ENCODE measurements at regions not wholly inside any gene's neighbourhood (a gene's known extent, or its start where the extent isn't known, plus 50 kb on each side); places are given as distances from the start of the nearest gene placed in this dataset.

DNA sequence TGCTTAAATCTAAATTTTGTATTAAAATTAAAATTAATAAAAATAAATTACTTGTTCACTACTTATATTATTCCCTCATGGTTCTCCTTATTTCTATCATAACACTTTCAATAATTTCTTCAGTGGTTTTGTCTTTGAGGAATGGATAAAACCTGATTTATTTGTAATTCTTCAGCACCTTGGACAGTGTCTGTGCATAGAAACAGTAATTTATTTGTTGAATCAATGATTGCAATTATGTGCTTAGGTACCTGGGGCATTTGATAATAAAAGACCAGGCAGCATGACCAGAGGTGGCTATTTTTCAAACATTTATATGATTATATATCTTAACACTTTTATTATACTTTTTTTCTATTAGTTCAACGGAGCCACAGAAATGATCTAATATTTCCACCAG is 1062.7 kb downstream of the DSC3 start:
- TF ChIP-seq POLR2A (IDR thresholded peaks at IDR 0.05) (no peak), POLR2AphosphoS5 (IDR thresholded peaks at IDR 0.05) (no peak)
- TF ChIP-seq, protein P1, sequence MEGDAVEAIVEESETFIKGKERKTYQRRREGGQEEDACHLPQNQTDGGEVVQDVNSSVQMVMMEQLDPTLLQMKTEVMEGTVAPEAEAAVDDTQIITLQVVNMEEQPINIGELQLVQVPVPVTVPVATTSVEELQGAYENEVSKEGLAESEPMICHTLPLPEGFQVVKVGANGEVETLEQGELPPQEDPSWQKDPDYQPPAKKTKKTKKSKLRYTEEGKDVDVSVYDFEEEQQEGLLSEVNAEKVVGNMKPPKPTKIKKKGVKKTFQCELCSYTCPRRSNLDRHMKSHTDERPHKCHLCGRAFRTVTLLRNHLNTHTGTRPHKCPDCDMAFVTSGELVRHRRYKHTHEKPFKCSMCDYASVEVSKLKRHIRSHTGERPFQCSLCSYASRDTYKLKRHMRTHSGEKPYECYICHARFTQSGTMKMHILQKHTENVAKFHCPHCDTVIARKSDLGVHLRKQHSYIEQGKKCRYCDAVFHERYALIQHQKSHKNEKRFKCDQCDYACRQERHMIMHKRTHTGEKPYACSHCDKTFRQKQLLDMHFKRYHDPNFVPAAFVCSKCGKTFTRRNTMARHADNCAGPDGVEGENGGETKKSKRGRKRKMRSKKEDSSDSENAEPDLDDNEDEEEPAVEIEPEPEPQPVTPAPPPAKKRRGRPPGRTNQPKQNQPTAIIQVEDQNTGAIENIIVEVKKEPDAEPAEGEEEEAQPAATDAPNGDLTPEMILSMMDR (IDR thresholded peaks at IDR 0.05), result no peak
